ENCODE measurements at regions not wholly inside any gene's neighbourhood (a gene's known extent, or its start where the extent isn't known, plus 50 kb on each side); places are given as distances from the start of the nearest gene placed in this dataset.

- no peak for TF ChIP-seq REST (IDR thresholded peaks at IDR 0.05)
- TF ChIP-seq FOXA1 (IDR thresholded peaks at IDR 0.05): no peak
- no peak for TF ChIP-seq TAF1 (conservative IDR thresholded peaks at IDR 0.05)
These were observed 487.0 kb downstream of the HAPSTR1 start (continued) for GRCh38 chr16:9578459-9578858.

GRCh38 chr16:9580025-9580424 is 488.6 kb downstream of the HAPSTR1 start:
- no peak for DNase-seq (ENCODE audit: low spot score)
- Histone ChIP-seq H3K4me1 (ENCODE audit: control insufficient read depth in 4 of 4, insufficient read depth in 4 of 4, low read length in 3 of 4) (no peaks in the 10 kb centered on the region), H3K9me3 (ENCODE audit: control insufficient read depth in 4 of 4, low read length in 3 of 4) (no peaks in the 10 kb centered on the region), H3K27me3 (ENCODE audit: control insufficient read depth in 4 of 4, insufficient read depth in 4 of 4, low read length in 3 of 4) (no peaks in the 10 kb centered on the region), H3K9ac (ENCODE audit: low read depth in 1 of 2, low read length in 2 of 2) (no peak overlapping the region), H3K4me3 (ENCODE audit: low read depth in 1 of 3, low read length in 3 of 3) (no peak overlapping the region), H3K27ac (ENCODE audit: low read depth in 1 of 2, low read length in 2 of 2) (no peak overlapping the region), H3K36me3 (ENCODE audit: control insufficient read depth in 4 of 4, insufficient read depth in 3 of 4, low read depth in 1 of 4, low read length in 3 of 4) (no peaks in the 10 kb centered on the region)
- 90% methylated on average over 2 of the region's 2 CpGs for WGBS
- TF ChIP-seq NR2F2 (IDR thresholded peaks at IDR 0.05): no peak
- TF ChIP-seq JUND (IDR thresholded peaks at IDR 0.05): no peak
- TF ChIP-seq SP1 (IDR thresholded peaks at IDR 0.05): no peak
- TF ChIP-seq HNF4A (conservative IDR thresholded peaks at IDR 0.05): no peak
- no peak for TF ChIP-seq FOXA2 (IDR thresholded peaks at IDR 0.05)
- no peak for TF ChIP-seq TAF1 (conservative IDR thresholded peaks at IDR 0.05)
- no peak for TF ChIP-seq RXRA (IDR thresholded peaks at IDR 0.05)
- no peak for TF ChIP-seq HNF4G (IDR thresholded peaks at IDR 0.05)
- no peak for TF ChIP-seq GABPA (IDR thresholded peaks at IDR 0.05 in 1 of 2, conservative IDR thresholded peaks at IDR 0.05 in 1 of 2)
- TF ChIP-seq ZBTB33 (IDR thresholded peaks at IDR 0.05): no peak
- TF ChIP-seq ATF3 (IDR thresholded peaks at IDR 0.05): no peak
- no peak for TF ChIP-seq YY1 (IDR thresholded peaks at IDR 0.05)
- TF ChIP-seq FOXA1 (IDR thresholded peaks at IDR 0.05): no peak
- no peak for TF ChIP-seq EGR1 (IDR thresholded peaks at IDR 0.05; ENCODE audit: low read depth in 2 of 2)
- no peak for TF ChIP-seq MAX (IDR thresholded peaks at IDR 0.05)
- TF ChIP-seq REST (IDR thresholded peaks at IDR 0.05): no peak
- no peak for TF ChIP-seq RAD21 (IDR thresholded peaks at IDR 0.05)
- TF ChIP-seq CTCF (IDR thresholded peaks at IDR 0.05; ENCODE audit: low read depth, low read length, missing input control): no peak

Data from liver (tissue), 8 donors.